ENCODE measurements at regions not wholly inside any gene's neighbourhood (a gene's known extent, or its start where the extent isn't known, plus 50 kb on each side); places are given as distances from the start of the nearest gene placed in this dataset.

GRCh38 chr12:62106547-62107185 lies 153.5 kb upstream of the USP15 start:
- no peak for DNase-seq (ENCODE audit: low spot score)

- DNase-seq (ENCODE audit: low spot score), result no peak
These were observed 146.7 kb upstream of the USP15 start for GRCh38 chr12:62113366-62114011.

- DNase-seq (ENCODE audit: low spot score), result no peak
These were observed 143.2 kb upstream of the USP15 start for GRCh38 chr12:62116986-62117385.

GRCh38 chr12:62123721-62124203 lies 136.4 kb upstream of the USP15 start:
- peak; percentile 44 for DNase-seq (ENCODE audit: low spot score)

GRCh38 chr12:62127516-62127915 lies 132.7 kb upstream of the USP15 start:
- DNase-seq (ENCODE audit: low spot score), result no peak

- DNase-seq (ENCODE audit: low spot score), result no peak
These were observed 131.8 kb upstream of the USP15 start for GRCh38 chr12:62128175-62128975.

- DNase-seq (ENCODE audit: low spot score), result no peak
These were observed 130.9 kb upstream of the USP15 start for GRCh38 chr12:62129291-62129690.

- no peak for DNase-seq (ENCODE audit: low spot score)
These were observed 129.8 kb upstream of the USP15 start for GRCh38 chr12:62130402-62130801.

GRCh38 chr12:62130834-62131552 lies 129.2 kb upstream of the USP15 start:
- no peak for DNase-seq (ENCODE audit: low spot score)

GRCh38 chr12:62133440-62133839 lies 126.8 kb upstream of the USP15 start:
- no peak for DNase-seq (ENCODE audit: low spot score)

- DNase-seq (ENCODE audit: low spot score), result no peak
These were observed 124.5 kb upstream of the USP15 start for GRCh38 chr12:62135553-62136200.

GRCh38 chr12:62136496-62136895 lies 123.7 kb upstream of the USP15 start:
- DNase-seq (ENCODE audit: low spot score), result no peak

GRCh38 chr12:62138527-62138926 lies 121.7 kb upstream of the USP15 start:
- DNase-seq (ENCODE audit: low spot score), result no peak

- DNase-seq (ENCODE audit: low spot score), result no peak
These were observed 113.9 kb upstream of the USP15 start for GRCh38 chr12:62146318-62146717.

- no peak for DNase-seq (ENCODE audit: low spot score)
These were observed 102.2 kb upstream of the USP15 start for GRCh38 chr12:62158013-62158412.

GRCh38 chr12:62158461-62159360 lies 101.5 kb upstream of the USP15 start:
- no peak for DNase-seq (ENCODE audit: low spot score)

GRCh38 chr12:62162214-62162613 lies 98.0 kb upstream of the USP15 start:
- DNase-seq (ENCODE audit: low spot score), result no peak

GRCh38 chr12:62163368-62163767 lies 96.8 kb upstream of the USP15 start:
- DNase-seq (ENCODE audit: low spot score), result no peak

- no peak for DNase-seq (ENCODE audit: low spot score)
These were observed 96.2 kb upstream of the USP15 start for GRCh38 chr12:62164036-62164435.

- DNase-seq (ENCODE audit: low spot score), result no peak
These were observed 93.7 kb upstream of the USP15 start for GRCh38 chr12:62166525-62166924.

GRCh38 chr12:62168411-62168810 lies 91.8 kb upstream of the USP15 start:
- no peak for DNase-seq (ENCODE audit: low spot score)

Measured in A172 (cell line).